Esophagus muscularis mucosa (tissue), 4 donors: ENCODE measurements at regions not wholly inside any gene's neighbourhood (a gene's known extent, or its start where the extent isn't known, plus 50 kb on each side); places are given as distances from the start of the nearest gene placed in this dataset.

Experiments used
- DNase-seq: peaks from one replicate; pipeline ENCODE4 v3.0.0-alpha.2; 2017; ENCODE audit errors: extremely low spot score
- H3K27ac ChIP-seq, 4 donors: fragments of 200-600 bp; sonication (generic); replicated peaks in 1 of 4; 1 replicate in 3 of 4; 2 replicates in 1 of 4; pipeline ENCODE4 v1.5.1; 2016 to 2019; ENCODE audit warnings: mild to moderate bottlenecking in 1 of 4
- H3K27me3 ChIP-seq, 4 donors: fragments of 200-600 bp; sonication (generic); one replicate each; pipeline versions ENCODE4 v1.5.1 to v1.6.0; 2016 to 2019
- H3K36me3 ChIP-seq, 4 donors: fragments of 200-600 bp; sonication (generic); one replicate each; pipeline ENCODE4 v1.5.1; 2016 to 2019
- H3K4me1 ChIP-seq, 4 donors: fragments of 200-600 bp; sonication (generic); one replicate each; pipeline ENCODE4 v1.5.1; 2016 to 2019
- H3K4me3 ChIP-seq, 4 donors: fragments of 200-600 bp; sonication (generic); 1 replicate in 2 of 4; 2 replicates in 2 of 4; pipeline ENCODE4 v1.5.1; 2016 to 2019; ENCODE audit warnings: mild to moderate bottlenecking in 4 of 4, moderate library complexity in 1 of 4
- H3K9me3 ChIP-seq, 4 donors: fragments of 200-600 bp; sonication (generic); 1 replicate in 3 of 4; 2 replicates in 1 of 4; pipeline ENCODE4 v1.5.1; 2016 to 2019
- EP300 ChIP-seq: sonication (generic); formaldehyde crosslinking; IDR thresholded peaks from one replicate; pipeline ENCODE4 v1.6.1; 2017; ENCODE audit warnings: antibody characterized with exemption
- POLR2A ChIP-seq: fragments of 450-650 bp; IDR thresholded peaks from one replicate; pipeline ENCODE4 v1.6.1; 2017; ENCODE audit warnings: antibody characterized with exemption, moderate library complexity, mild to moderate bottlenecking, low read depth
- POLR2AphosphoS5 ChIP-seq, 2 donors: sonication (generic); formaldehyde crosslinking; IDR thresholded peaks; one replicate each; pipeline ENCODE4 v1.6.1; 2017; ENCODE audit warnings: antibody characterized with exemption in 2 of 2
- WGBS: methylation state at CpG from one replicate; pipeline ENCODE4 v1.1.5; 2018; 5-methylcytosine and 5-hydroxymethylcytosine counted together
- intact Hi-C: fragments of 100-400 bp; cut with DNase I; formaldehyde crosslinking; loops from one replicate; pipeline ENCODE4 v1.15.1; 2023
- TF ChIP-seq, protein P1 (sequence below), 3 experiments: fragments of 200-600 bp in 2 of 3; fragments of 450-650 bp in 1 of 3; sonication (generic) in 2 of 3; IDR thresholded peaks; one replicate each; pipeline ENCODE4 v1.5.1; 2017 to 2019; ENCODE audit warnings: antibody characterized with exemption in 3 of 3, mild to moderate bottlenecking in 2 of 3, moderate library complexity in 1 of 3

DNA sequence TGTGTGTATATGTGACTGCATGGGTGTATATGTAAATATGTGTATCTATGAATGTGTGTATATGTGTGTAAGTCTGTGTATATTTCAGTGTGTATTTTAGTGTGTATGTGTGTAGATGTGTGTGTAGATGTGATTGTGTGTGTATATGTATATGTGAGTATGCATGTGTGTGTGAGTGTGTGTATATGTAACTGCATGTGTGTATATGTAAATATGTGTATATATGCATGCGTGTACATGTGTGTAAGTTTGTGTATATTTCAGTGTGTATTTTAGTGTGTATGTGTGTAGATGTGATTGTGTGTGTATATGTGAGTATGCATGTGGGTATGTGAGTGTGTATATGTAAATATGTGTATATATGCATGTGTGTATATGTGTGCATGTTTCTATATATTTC lies 169.9 kb downstream of the MN1 start:
- TF ChIP-seq POLR2A, result no peak
- TF ChIP-seq, protein P1, sequence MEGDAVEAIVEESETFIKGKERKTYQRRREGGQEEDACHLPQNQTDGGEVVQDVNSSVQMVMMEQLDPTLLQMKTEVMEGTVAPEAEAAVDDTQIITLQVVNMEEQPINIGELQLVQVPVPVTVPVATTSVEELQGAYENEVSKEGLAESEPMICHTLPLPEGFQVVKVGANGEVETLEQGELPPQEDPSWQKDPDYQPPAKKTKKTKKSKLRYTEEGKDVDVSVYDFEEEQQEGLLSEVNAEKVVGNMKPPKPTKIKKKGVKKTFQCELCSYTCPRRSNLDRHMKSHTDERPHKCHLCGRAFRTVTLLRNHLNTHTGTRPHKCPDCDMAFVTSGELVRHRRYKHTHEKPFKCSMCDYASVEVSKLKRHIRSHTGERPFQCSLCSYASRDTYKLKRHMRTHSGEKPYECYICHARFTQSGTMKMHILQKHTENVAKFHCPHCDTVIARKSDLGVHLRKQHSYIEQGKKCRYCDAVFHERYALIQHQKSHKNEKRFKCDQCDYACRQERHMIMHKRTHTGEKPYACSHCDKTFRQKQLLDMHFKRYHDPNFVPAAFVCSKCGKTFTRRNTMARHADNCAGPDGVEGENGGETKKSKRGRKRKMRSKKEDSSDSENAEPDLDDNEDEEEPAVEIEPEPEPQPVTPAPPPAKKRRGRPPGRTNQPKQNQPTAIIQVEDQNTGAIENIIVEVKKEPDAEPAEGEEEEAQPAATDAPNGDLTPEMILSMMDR (IDR thresholded peaks at IDR 0.05), result no peak
- TF ChIP-seq EP300, result no peak
- TF ChIP-seq POLR2AphosphoS5 (IDR thresholded peaks at IDR 0.05), result no peak
- Histone ChIP-seq H3K27me3 (no peaks in the 10 kb centered on the region), H3K9me3 (no peaks in the 10 kb centered on the region), H3K4me3 (no peak overlapping the region), H3K4me1 (peaks cover 8 to 12% (median 10%) of the 10 kb centered on the region in 4 donors), H3K36me3 (no peaks in the 10 kb centered on the region), H3K27ac (no peak overlapping the region)
- 94% methylated on average over 1 of the region's 1 CpG for WGBS
- intact Hi-C loops, result no loop called here
- DNase-seq, result no peak

DNA sequence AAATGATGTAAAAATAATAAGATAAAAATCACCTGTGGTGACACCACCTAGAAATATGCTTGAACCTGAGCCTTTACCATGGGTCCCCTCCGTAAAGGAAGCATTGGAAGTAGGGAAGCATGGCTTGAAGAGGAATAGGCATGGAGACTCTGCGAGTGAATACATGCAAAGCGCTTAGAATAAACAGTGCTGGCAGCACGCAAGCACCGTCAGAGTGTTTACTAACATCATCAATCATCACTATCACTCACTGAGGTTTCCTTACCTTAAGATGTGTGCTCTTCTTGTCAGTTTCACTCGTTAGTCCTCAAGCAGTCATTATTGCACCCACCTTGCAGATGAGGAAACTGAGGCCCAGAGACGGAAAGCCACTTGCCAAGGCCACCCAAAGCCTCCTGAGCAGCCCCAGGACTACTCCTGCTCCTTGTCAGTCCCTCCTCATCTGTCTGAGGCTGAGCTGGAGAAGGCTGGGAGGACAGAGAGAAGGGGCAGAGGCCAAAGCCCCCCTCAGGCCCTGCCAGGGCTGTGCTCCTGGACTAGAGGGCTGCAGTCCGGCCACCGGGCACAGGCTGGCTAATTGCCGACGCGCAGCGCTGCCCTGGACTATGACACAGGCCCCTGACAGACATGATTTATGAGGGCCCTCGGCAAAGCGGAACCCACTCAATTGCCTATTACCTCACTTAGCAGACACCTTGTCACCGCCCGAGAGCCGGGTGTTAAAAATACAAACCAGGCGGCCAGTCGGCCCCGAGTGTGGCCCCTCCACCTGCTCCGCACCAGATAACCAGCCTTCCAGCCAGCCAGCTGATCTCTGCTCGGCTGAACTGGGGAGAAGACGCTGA lies 168.9 kb downstream of the MN1 start:
- Histone ChIP-seq H3K4me1 (peaks cover 11 to 22% (median 19%) of the 10 kb centered on the region in 4 donors), H3K36me3 (no peaks in the 10 kb centered on the region), H3K9me3 (no peaks in the 10 kb centered on the region), H3K27ac (no peak overlapping the region), H3K27me3 (no peaks in the 10 kb centered on the region), H3K4me3 (no peak overlapping the region)
- no peak for DNase-seq
- WGBS, result 31% methylated on average over 20 of the region's 24 CpGs
- TF ChIP-seq POLR2AphosphoS5 (IDR thresholded peaks at IDR 0.05), result peak in 1 of 2 donors; percentile 16
- TF ChIP-seq, protein P1 (IDR thresholded peaks at IDR 0.05), result no peak
- no peak for TF ChIP-seq EP300
- no peak for TF ChIP-seq POLR2A
- intact Hi-C loops, result no loop called here

DNA sequence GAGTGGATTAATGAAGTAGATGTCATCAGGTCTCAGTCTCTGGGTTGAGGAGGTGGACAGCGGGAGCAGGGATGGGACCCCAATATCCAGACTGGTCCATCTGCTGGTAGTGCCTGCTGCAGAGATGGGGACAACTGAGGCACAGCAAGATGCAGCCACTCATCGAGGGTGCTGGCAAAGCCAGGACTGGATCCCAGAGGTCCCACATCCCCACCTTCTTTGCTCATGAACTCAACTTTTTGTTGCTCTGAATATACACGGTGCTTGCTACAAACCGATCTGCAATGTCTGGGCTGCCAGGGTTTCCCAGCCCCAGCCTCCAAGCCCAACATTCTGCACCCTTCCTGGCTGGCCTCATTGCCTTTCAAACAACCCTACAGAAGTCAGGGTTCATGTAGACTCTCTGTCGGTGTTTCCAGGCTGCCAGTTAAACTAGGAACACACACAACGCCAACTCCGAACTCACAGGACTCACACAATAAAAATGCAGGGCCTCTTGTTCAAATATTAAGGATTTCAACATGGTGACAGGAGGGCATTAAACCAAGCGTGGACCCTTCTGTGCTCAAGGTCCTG lies 168.2 kb downstream of the MN1 start:
- WGBS, result 69% methylated on average over 7 of the region's 8 CpGs
- H3K4me3 ChIP-seq, result no peak overlapping the region
- no peaks in the 10 kb centered on the region for H3K36me3 ChIP-seq
- peaks cover 11 to 22% (median 20%) of the 10 kb centered on the region in 4 donors for H3K4me1 ChIP-seq
- H3K9me3 ChIP-seq, result no peaks in the 10 kb centered on the region
- no peak for TF ChIP-seq EP300
- TF ChIP-seq, protein P1 (IDR thresholded peaks at IDR 0.05), result no peak
- TF ChIP-seq POLR2A, result no peak
- no peak for TF ChIP-seq POLR2AphosphoS5 (IDR thresholded peaks at IDR 0.05)
- no peaks in the 10 kb centered on the region for H3K27me3 ChIP-seq
- no peak for DNase-seq
- intact Hi-C loops, result no loop called here
- H3K27ac ChIP-seq, result no peak overlapping the region

DNA sequence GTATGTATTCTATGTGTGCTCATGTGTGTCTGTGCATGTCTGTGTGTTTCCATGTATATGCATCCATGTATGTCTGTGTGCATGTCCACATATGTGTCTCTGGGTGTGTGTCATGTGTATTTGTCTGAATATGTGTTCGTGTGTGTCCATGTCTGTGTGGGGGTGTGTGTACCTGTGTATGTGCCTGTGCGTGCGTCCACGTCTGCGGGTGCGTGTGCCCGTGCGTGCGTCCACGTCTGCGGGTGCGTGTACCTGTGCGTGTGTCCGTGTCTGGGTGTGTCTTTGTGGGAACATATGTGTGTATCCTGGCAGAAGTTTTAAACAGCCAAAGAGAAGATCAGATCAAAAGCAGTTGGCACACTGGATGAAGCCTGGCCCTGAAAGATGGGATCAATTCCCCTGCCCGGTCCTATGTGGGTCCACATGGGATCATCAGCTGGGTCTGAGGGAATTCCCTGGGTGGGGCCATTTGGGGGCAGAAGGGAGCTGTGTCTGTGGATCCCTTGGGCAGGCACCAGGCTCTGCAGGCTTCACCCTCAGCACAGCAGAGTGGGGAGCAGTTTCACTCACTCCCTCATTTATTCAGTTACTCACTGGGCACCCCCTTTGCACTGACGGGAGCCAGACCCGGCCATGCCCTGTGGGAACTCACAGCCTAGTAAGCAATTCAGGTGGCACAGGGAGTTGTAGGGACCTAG lies 167.4 kb downstream of the MN1 start:
- no peak for DNase-seq
- intact Hi-C loops, result no loop called here
- 82% methylated on average over 17 of the region's 17 CpGs for WGBS
- Histone ChIP-seq H3K4me3 (no peak overlapping the region), H3K27me3 (no peaks in the 10 kb centered on the region), H3K27ac (no peak overlapping the region), H3K4me1 (peaks cover 13 to 24% (median 20%) of the 10 kb centered on the region in 4 donors), H3K9me3 (no peaks in the 10 kb centered on the region), H3K36me3 (no peaks in the 10 kb centered on the region)
- TF ChIP-seq POLR2AphosphoS5 (IDR thresholded peaks at IDR 0.05) (no peak), POLR2A (no peak), EP300 (no peak)
- TF ChIP-seq, protein P1 (IDR thresholded peaks at IDR 0.05), result no peak
